ENCODE measurements at regions not wholly inside any gene's neighbourhood (a gene's known extent, or its start where the extent isn't known, plus 50 kb on each side); places are given as distances from the start of the nearest gene placed in this dataset.

GRCh38 chr16:18048853-18049546 lies 287.5 kb downstream of the NPIPA8 start:
- no peaks in the 10 kb centered on the region for H3K36me3 ChIP-seq (ENCODE audit: control insufficient read depth, insufficient read depth, low read length)
- no peaks in the 10 kb centered on the region for H3K27me3 ChIP-seq (ENCODE audit: control insufficient read depth, insufficient read depth, low read length)
- TF ChIP-seq, protein P1, sequence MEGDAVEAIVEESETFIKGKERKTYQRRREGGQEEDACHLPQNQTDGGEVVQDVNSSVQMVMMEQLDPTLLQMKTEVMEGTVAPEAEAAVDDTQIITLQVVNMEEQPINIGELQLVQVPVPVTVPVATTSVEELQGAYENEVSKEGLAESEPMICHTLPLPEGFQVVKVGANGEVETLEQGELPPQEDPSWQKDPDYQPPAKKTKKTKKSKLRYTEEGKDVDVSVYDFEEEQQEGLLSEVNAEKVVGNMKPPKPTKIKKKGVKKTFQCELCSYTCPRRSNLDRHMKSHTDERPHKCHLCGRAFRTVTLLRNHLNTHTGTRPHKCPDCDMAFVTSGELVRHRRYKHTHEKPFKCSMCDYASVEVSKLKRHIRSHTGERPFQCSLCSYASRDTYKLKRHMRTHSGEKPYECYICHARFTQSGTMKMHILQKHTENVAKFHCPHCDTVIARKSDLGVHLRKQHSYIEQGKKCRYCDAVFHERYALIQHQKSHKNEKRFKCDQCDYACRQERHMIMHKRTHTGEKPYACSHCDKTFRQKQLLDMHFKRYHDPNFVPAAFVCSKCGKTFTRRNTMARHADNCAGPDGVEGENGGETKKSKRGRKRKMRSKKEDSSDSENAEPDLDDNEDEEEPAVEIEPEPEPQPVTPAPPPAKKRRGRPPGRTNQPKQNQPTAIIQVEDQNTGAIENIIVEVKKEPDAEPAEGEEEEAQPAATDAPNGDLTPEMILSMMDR (IDR thresholded peaks at IDR 0.05; ENCODE audit: insufficient read depth, low read length, poor library complexity, severe bottlenecking) = no peak
- no peak for DNase-seq (ENCODE audit: low read depth)
- no peak overlapping the region for H3K4me3 ChIP-seq (ENCODE audit: low read depth, low read length)

GRCh38 chr16:18047761-18048160 lies 288.8 kb downstream of the NPIPA8 start:
- TF ChIP-seq, protein P1 (IDR thresholded peaks at IDR 0.05; ENCODE audit: insufficient read depth, low read length, poor library complexity, severe bottlenecking) = no peak
- H3K4me3 ChIP-seq (ENCODE audit: low read depth, low read length) = no peak overlapping the region
- no peaks in the 10 kb centered on the region for H3K27me3 ChIP-seq (ENCODE audit: control insufficient read depth, insufficient read depth, low read length)
- no peaks in the 10 kb centered on the region for H3K36me3 ChIP-seq (ENCODE audit: control insufficient read depth, insufficient read depth, low read length)
- no peak for DNase-seq (ENCODE audit: low read depth)

DNA sequence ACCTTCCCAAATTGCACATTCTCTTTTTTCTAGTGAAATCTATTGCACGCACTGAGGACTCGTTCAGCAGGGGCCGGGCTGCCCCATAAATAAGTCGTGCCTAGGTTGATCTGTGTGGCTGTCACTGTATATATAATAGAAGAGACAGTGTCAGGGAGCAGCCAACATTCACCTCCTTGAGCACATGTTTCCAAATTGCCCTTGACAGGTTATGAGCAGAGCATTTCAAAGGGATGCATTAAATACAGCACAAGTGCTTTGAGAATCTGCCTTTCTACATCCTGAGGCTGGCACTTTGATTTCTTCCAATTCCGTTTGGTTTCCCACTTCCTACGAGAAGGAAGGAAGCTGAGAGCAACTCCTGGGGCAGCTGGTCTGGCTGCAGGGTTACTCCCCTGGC lies 291.2 kb downstream of the NPIPA8 start:
- Histone ChIP-seq H3K36me3 (ENCODE audit: control insufficient read depth, insufficient read depth, low read length) (no peaks in the 10 kb centered on the region), H3K4me3 (ENCODE audit: low read depth, low read length) (no peak overlapping the region), H3K27me3 (ENCODE audit: control insufficient read depth, insufficient read depth, low read length) (no peaks in the 10 kb centered on the region)
- no peak for DNase-seq (ENCODE audit: low read depth)
- TF ChIP-seq, protein P1 (IDR thresholded peaks at IDR 0.05; ENCODE audit: insufficient read depth, low read length, poor library complexity, severe bottlenecking) = no peak

DNA sequence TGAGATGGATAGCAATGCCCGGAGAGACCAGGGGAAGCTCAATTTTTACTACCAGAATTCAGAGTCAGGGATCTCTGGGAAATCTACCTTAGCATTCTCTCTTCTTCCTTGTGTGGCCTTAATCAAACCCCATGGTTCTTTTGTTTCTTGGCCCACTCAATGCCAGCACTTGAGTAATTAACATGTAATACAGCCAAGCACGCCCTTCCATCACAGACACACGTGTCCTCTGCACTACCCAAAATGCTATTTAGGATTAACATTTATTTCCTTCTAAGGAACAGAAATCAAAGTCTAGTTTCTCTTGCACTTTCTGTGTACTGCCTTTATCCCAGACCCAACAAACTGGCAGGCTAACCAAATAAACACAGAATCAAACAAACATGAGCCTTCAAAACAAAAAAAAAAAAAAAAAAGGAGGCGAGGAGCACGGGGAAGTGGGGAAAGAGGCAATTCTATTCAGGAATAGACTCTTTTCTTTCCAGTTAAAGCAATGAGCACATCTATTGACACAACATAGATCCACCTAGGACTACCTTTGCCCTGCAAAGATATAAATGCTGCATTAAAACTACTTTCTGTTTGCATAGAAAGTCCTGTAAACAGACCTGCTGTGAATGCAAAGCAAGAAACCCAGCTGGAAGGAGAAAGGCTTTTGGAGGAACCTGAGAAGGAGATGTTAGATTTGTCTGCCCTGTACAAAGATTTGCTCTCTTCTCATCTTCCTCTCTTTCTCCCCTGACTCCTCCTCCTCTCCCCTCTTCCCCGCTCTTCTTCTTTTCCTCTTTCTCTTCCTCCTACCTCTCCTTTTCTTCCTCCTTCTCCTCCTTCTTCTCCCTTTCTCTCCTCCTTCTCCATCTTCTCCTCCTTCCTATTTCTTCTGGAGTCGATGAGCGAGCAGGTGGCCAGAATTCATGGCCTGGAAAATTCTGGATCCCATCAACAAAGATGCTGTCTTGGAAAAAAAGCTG lies 294.4 kb downstream of the NPIPA8 start:
- Histone ChIP-seq H3K36me3 (ENCODE audit: control insufficient read depth, insufficient read depth, low read length) (no peaks in the 10 kb centered on the region), H3K4me3 (ENCODE audit: low read depth, low read length) (no peak overlapping the region), H3K27me3 (ENCODE audit: control insufficient read depth, insufficient read depth, low read length) (no peaks in the 10 kb centered on the region)
- TF ChIP-seq, protein P1 (IDR thresholded peaks at IDR 0.05; ENCODE audit: insufficient read depth, low read length, poor library complexity, severe bottlenecking) = no peak
- no peak for DNase-seq (ENCODE audit: low read depth)

DNA sequence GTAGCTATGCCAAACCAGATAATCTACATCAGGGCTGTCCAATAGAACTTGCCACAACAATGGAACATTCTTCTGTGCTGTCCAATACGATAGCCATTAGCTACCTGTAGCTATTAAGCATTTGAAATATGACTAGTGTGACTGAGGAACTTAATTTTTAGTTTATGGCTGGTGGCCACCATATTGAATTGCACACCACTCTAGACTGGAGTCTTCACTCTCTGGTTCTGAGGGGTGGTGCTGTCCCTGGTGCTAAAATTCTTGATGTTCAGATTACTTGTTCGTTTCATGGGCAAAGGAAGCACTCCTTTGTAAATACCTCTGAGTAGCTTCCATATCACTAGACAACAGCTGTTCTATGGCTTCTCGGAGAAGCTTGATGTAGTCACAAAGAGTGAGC lies 296.6 kb downstream of the NPIPA8 start:
- Histone ChIP-seq H3K4me3 (ENCODE audit: low read depth, low read length) (no peak overlapping the region), H3K36me3 (ENCODE audit: control insufficient read depth, insufficient read depth, low read length) (no peaks in the 10 kb centered on the region), H3K27me3 (ENCODE audit: control insufficient read depth, insufficient read depth, low read length) (no peaks in the 10 kb centered on the region)
- TF ChIP-seq, protein P1 (IDR thresholded peaks at IDR 0.05; ENCODE audit: insufficient read depth, low read length, poor library complexity, severe bottlenecking) = no peak
- DNase-seq (ENCODE audit: low read depth) = no peak
